ENCODE measurements at regions not wholly inside any gene's neighbourhood (a gene's known extent, or its start where the extent isn't known, plus 50 kb on each side); places are given as distances from the start of the nearest gene placed in this dataset.

DNA sequence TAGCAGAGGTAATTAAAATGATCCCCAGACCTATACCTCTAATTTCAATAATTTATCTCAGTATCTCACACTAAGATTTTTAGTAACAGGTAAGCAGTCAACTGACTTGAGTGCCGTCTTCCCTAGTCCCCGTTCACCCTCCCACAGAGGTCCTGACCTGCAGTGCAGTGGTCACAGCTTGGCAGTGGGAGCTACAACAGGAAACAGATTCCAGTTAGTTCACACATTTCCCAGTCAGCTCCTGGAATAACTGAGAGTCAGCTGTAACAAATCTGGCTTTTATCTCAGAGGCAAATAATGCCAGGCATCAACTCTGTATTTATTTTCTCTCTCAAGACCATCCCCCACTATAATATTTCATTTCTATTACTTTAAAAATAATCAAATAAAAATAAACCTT lies 308.2 kb downstream of the ATP23 start:
- Histone ChIP-seq H3K36me3 (ENCODE audit: insufficient read depth, low read length) (no peaks in the 10 kb centered on the region), H3K9ac (ENCODE audit: low read length) (no peak overlapping the region), H3K4me2 (ENCODE audit: low read length) (no peak overlapping the region), H3K4me3 (ENCODE audit: low read depth, low read length, poor library complexity, severe bottlenecking) (no peak overlapping the region), H3K9me2 (ENCODE audit: low read depth, low read length) (no peaks in the 10 kb centered on the region), H3K4me1 (ENCODE audit: insufficient read depth, low read length, severe bottlenecking) (no peaks in the 10 kb centered on the region), H4K20me1 (ENCODE audit: insufficient read depth, low read length) (no peaks in the 10 kb centered on the region), H3K27me3 (ENCODE audit: insufficient read depth, low read length) (no peaks in the 10 kb centered on the region), H3K27ac (ENCODE audit: low read depth, low read length, poor library complexity, severe bottlenecking) (no peak overlapping the region), H3K9me3 (ENCODE audit: low read length) (no peaks in the 10 kb centered on the region), H2AFZ (ENCODE audit: low read length) (no peak overlapping the region), H3K79me2 (ENCODE audit: insufficient read depth, low read length) (no peaks in the 10 kb centered on the region), H3F3A (ENCODE audit: insufficient read depth, low read length) (no peaks in the 10 kb centered on the region)
- no peak for TF ChIP-seq EZH2 (IDR thresholded peaks at IDR 0.05; ENCODE audit: borderline replicate concordance, low read length)
- TF ChIP-seq, protein P1, sequence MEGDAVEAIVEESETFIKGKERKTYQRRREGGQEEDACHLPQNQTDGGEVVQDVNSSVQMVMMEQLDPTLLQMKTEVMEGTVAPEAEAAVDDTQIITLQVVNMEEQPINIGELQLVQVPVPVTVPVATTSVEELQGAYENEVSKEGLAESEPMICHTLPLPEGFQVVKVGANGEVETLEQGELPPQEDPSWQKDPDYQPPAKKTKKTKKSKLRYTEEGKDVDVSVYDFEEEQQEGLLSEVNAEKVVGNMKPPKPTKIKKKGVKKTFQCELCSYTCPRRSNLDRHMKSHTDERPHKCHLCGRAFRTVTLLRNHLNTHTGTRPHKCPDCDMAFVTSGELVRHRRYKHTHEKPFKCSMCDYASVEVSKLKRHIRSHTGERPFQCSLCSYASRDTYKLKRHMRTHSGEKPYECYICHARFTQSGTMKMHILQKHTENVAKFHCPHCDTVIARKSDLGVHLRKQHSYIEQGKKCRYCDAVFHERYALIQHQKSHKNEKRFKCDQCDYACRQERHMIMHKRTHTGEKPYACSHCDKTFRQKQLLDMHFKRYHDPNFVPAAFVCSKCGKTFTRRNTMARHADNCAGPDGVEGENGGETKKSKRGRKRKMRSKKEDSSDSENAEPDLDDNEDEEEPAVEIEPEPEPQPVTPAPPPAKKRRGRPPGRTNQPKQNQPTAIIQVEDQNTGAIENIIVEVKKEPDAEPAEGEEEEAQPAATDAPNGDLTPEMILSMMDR (IDR thresholded peaks at IDR 0.05; ENCODE audit: low read length): no peak

DNA sequence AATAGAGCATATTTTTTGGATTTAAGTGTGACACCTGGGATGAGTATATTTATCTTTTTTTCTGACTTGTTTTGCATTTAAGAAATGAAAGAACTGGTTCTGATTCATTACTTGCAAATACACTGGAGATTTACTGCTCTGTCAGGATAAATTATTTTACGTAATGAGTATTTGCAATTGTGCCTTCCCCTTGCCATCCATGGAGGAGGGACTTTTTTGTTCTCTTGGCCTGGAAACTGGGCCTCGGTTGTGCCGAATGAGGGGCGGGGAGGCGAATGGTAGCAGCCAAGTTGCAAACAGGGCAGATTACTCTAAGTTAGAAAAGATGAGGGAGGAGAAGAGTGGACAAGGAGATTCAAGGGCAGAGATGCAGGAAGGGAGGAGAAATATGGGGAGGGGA lies 308.7 kb downstream of the ATP23 start:
- no peak overlapping the region for H3K4me2 ChIP-seq (ENCODE audit: low read length)
- H3K27me3 ChIP-seq (ENCODE audit: insufficient read depth, low read length): no peaks in the 10 kb centered on the region
- no peak overlapping the region for H3K4me3 ChIP-seq (ENCODE audit: low read depth, low read length, poor library complexity, severe bottlenecking)
- H3K36me3 ChIP-seq (ENCODE audit: insufficient read depth, low read length): no peaks in the 10 kb centered on the region
- no peak overlapping the region for H3K9ac ChIP-seq (ENCODE audit: low read length)
- no peak overlapping the region for H3K27ac ChIP-seq (ENCODE audit: low read depth, low read length, poor library complexity, severe bottlenecking)
- no peak overlapping the region for H2AFZ ChIP-seq (ENCODE audit: low read length)
- no peaks in the 10 kb centered on the region for H3K4me1 ChIP-seq (ENCODE audit: insufficient read depth, low read length, severe bottlenecking)
- no peaks in the 10 kb centered on the region for H3K79me2 ChIP-seq (ENCODE audit: insufficient read depth, low read length)
- H3K9me2 ChIP-seq (ENCODE audit: low read depth, low read length): no peaks in the 10 kb centered on the region
- no peaks in the 10 kb centered on the region for H3F3A ChIP-seq (ENCODE audit: insufficient read depth, low read length)
- H4K20me1 ChIP-seq (ENCODE audit: insufficient read depth, low read length): no peaks in the 10 kb centered on the region
- TF ChIP-seq, protein P1 (IDR thresholded peaks at IDR 0.05; ENCODE audit: low read length): no peak
- no peak for TF ChIP-seq EZH2 (IDR thresholded peaks at IDR 0.05; ENCODE audit: borderline replicate concordance, low read length)
- no peaks in the 10 kb centered on the region for H3K9me3 ChIP-seq (ENCODE audit: low read length)

DNA sequence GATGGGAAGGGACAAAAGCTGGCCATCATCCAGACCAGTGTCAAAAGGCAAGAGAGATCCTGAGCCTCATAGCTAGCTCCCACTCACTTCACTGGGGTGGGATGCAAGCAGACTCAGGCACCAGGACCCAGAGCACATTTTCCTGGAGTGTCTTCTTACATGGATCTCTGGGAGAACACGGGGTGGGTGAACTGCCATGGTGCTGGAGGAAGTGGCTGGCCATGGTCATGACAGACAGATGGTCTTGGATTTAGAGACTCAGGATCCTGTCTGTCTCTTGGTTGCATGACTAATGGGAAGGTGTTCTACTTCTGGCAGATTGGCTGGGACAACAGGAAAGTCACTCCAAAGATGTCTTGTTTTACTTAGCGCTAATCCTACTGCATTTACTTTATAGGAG lies 311.5 kb downstream of the ATP23 start:
- no peaks in the 10 kb centered on the region for H3F3A ChIP-seq (ENCODE audit: insufficient read depth, low read length)
- TF ChIP-seq, protein P1 (IDR thresholded peaks at IDR 0.05; ENCODE audit: low read length): no peak
- H3K79me2 ChIP-seq (ENCODE audit: insufficient read depth, low read length): no peaks in the 10 kb centered on the region
- no peaks in the 10 kb centered on the region for H3K4me1 ChIP-seq (ENCODE audit: insufficient read depth, low read length, severe bottlenecking)
- H3K9me3 ChIP-seq (ENCODE audit: low read length): no peaks in the 10 kb centered on the region
- H4K20me1 ChIP-seq (ENCODE audit: insufficient read depth, low read length): no peaks in the 10 kb centered on the region
- H3K9me2 ChIP-seq (ENCODE audit: low read depth, low read length): no peaks in the 10 kb centered on the region
- no peak overlapping the region for H3K9ac ChIP-seq (ENCODE audit: low read length)
- no peak overlapping the region for H3K27ac ChIP-seq (ENCODE audit: low read depth, low read length, poor library complexity, severe bottlenecking)
- H2AFZ ChIP-seq (ENCODE audit: low read length): no peak overlapping the region
- H3K4me2 ChIP-seq (ENCODE audit: low read length): no peak overlapping the region
- H3K27me3 ChIP-seq (ENCODE audit: insufficient read depth, low read length): no peaks in the 10 kb centered on the region
- H3K36me3 ChIP-seq (ENCODE audit: insufficient read depth, low read length): no peaks in the 10 kb centered on the region
- no peak overlapping the region for H3K4me3 ChIP-seq (ENCODE audit: low read depth, low read length, poor library complexity, severe bottlenecking)
